ENCODE measurements at regions not wholly inside any gene's neighbourhood (a gene's known extent, or its start where the extent isn't known, plus 50 kb on each side); places are given as distances from the start of the nearest gene placed in this dataset.

DNA sequence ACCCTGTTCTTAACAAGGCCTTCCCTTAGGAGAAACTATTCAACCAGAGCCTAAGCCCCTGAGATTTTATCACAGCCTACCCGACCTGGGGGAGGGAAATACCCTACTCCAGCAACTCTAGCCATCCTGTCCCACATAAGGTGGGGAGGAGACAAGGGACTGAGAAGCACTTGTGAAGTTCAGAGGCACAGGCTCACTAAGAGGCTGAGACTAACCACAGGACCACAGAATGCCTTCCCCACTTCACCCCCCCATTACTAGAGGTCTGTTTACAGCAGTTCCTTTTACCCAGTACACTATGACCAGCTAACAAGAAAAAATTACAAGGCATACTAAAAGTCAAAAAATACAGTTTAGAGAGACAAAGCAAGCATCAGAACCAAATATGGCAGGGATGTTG, 86.8 kb downstream of the TEX35 start (continued):
- no peak for TF ChIP-seq TCF12 (IDR thresholded peaks at IDR 0.05; ENCODE audit: low read depth, low read length)
- TF ChIP-seq KDM1A (IDR thresholded peaks at IDR 0.05; ENCODE audit: borderline replicate concordance, low read length), result no peak
- TF ChIP-seq CHD1 (IDR thresholded peaks at IDR 0.05; ENCODE audit: low read depth, low read length), result no peak
- TF ChIP-seq EGR1 (IDR thresholded peaks at IDR 0.05; ENCODE audit: borderline replicate concordance, low read depth, low read length), result no peak
